Kidney epithelial cell (primary cell): ENCODE measurements at regions not wholly inside any gene's neighbourhood (a gene's known extent, or its start where the extent isn't known, plus 50 kb on each side); places are given as distances from the start of the nearest gene placed in this dataset.

Source experiments
- DNase-seq: peaks from one replicate; pipeline ENCODE4 v3.0.0-alpha.2; 2010; ENCODE audit warnings: low read depth
- H3K27me3 ChIP-seq: 2 replicates; pipeline ENCODE4 v1.6.0; 2011; ENCODE audit warnings: low read length; ENCODE audit not compliant: control insufficient read depth, insufficient read depth
- H3K36me3 ChIP-seq: 2 replicates; pipeline ENCODE4 v1.5.1; 2011; ENCODE audit warnings: low read length; ENCODE audit not compliant: control insufficient read depth, insufficient read depth
- H3K4me3 ChIP-seq: 2 replicates; pipeline ENCODE4 v1.5.1; 2011; ENCODE audit warnings: low read depth, mild to moderate bottlenecking, control low read depth, low read length
- CTCF ChIP-seq: IDR thresholded peaks from 2 replicates; pipeline ENCODE4 v1.5.1; 2011; ENCODE audit warnings: mild to moderate bottlenecking, moderate library complexity, low read length, control low read depth, inconsistent platforms; ENCODE audit not compliant: insufficient read depth, poor library complexity, severe bottlenecking

DNA sequence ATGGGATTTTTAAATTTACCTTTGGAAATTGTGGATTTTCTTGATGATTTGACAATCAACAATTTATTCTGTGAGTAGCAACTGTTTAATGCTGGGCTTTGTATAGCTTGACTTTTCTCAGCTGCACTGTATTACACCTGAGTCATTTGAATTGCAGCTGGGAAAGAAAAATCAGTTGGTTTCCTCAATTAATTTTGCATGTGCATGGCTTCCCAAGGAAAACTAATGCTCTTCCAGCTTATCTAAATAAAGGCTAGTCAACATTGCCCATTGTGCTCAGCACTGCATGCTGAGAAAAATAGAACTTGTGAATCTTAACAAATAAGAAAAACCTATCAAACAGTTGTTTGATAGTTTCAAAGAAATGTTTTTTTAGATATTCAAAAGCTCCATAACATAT is 268.3 kb upstream of the CDH20 start:
- no peak overlapping the region for H3K4me3 ChIP-seq
- H3K27me3 ChIP-seq, result no peaks in the 10 kb centered on the region
- DNase-seq, result no peak
- H3K36me3 ChIP-seq, result no peaks in the 10 kb centered on the region
- TF ChIP-seq CTCF, result no peak

- TF ChIP-seq CTCF, result no peak
- Histone ChIP-seq H3K27me3 (no peaks in the 10 kb centered on the region), H3K36me3 (no peaks in the 10 kb centered on the region), H3K4me3 (no peak overlapping the region)
- DNase-seq, result no peak
These were observed 256.2 kb upstream of the CDH20 start for GRCh38 chr18:61076986-61077385.

GRCh38 chr18:61079714-61080113 is 253.5 kb upstream of the CDH20 start:
- DNase-seq, result no peak
- Histone ChIP-seq H3K4me3 (no peak overlapping the region), H3K36me3 (no peaks in the 10 kb centered on the region), H3K27me3 (no peaks in the 10 kb centered on the region)
- no peak for TF ChIP-seq CTCF

DNA sequence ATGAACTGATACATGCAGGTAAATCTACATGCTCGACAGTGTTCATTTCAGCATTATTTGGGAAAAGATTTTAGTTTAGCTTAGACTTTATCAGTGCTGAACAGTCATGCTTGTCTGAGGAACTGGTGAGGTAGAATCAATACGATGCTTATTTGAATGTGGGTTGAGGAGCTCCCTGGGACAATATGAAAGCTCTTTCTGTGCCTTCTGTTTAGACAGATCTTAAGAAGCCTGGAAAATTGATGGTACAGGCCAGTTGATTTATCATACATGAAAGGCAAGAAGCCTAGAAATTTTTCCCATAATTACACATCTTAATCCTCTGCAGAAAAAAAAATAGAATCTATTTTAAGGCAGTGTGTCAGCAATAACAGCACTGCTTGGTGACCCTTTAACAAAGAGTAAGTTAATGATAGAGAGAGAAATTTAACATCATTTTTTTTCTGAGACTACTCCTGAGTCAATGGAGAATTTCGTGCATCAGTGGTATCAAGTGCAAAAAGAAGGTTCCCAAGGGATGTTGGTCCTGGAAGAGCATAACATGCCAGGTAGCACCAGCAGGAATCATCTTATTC is 252.2 kb upstream of the CDH20 start:
- no peak for DNase-seq
- no peaks in the 10 kb centered on the region for H3K36me3 ChIP-seq
- H3K27me3 ChIP-seq, result no peaks in the 10 kb centered on the region
- no peak overlapping the region for H3K4me3 ChIP-seq
- no peak for TF ChIP-seq CTCF

GRCh38 chr18:61082976-61083630 is 250.1 kb upstream of the CDH20 start:
- DNase-seq, result no peak
- Histone ChIP-seq H3K27me3 (no peaks in the 10 kb centered on the region), H3K4me3 (no peak overlapping the region), H3K36me3 (no peaks in the 10 kb centered on the region)
- TF ChIP-seq CTCF, result no peak

- no peak for TF ChIP-seq CTCF
- no peak for DNase-seq
- Histone ChIP-seq H3K36me3 (no peaks in the 10 kb centered on the region), H3K27me3 (no peaks in the 10 kb centered on the region), H3K4me3 (no peak overlapping the region)
These were observed 248.2 kb upstream of the CDH20 start for GRCh38 chr18:61085036-61085435.
